ENCODE measurements at regions not wholly inside any gene's neighbourhood (a gene's known extent, or its start where the extent isn't known, plus 50 kb on each side); places are given as distances from the start of the nearest gene placed in this dataset.

- Histone ChIP-seq H3K4me2 (ENCODE audit: low read length) (no peak overlapping the region), H4K20me1 (ENCODE audit: insufficient read depth) (no peaks in the 10 kb centered on the region), H3K36me3 (ENCODE audit: control insufficient read depth in 1 of 2, insufficient read depth in 2 of 2, low read length in 2 of 2) (no peaks in the 10 kb centered on the region), H3K9me3 (ENCODE audit: control insufficient read depth in 1 of 2, insufficient read depth in 1 of 2, low read depth in 1 of 2, low read length in 2 of 2) (no peaks in the 10 kb centered on the region), H3K4me1 (ENCODE audit: control insufficient read depth in 1 of 2, insufficient read depth in 2 of 2, low read length in 2 of 2) (no peaks in the 10 kb centered on the region), H3K9me2 (ENCODE audit: insufficient read depth) (no peaks in the 10 kb centered on the region), H3K27me3 (ENCODE audit: insufficient read depth, low read length) (peaks cover 50% of the 10 kb centered on the region), H3K9ac (ENCODE audit: low read length) (no peak overlapping the region), H3K4me3 (replicated peaks in 1 of 2; ENCODE audit: low read depth in 1 of 2, low read length in 2 of 2) (no peak overlapping the region), H3K27ac (ENCODE audit: low read depth, low read length) (no peak overlapping the region), H3K79me2 (ENCODE audit: insufficient read depth, low read length) (no peaks in the 10 kb centered on the region), H2AFZ (ENCODE audit: low read depth, low read length, poor library complexity, severe bottlenecking) (no peak overlapping the region)
- ATAC-seq = no peak
- ChIA-PET POLR2A (interaction anchor here (0.6 kb wide), 1 partner anchor 675 kb away, joined by 3 read pairs; no protein-coding TSS in a partner anchor), RAD21 (ENCODE audit: low non-redundant PET in 1 of 2, low total read pairs in 2 of 2, uncharacterized antibody in 2 of 2, unreplicated experiment in 2 of 2) (no interaction called here), CTCF (no interaction called here)
- intact Hi-C loops (cut with micrococcal nuclease) = no loop called here
- BruUV-seq (replicated peaks) = no TSS peak
- no peak for DNase-seq (ENCODE audit: low read depth, low spot score)
- TF ChIP-seq SRF (IDR thresholded peaks at IDR 0.05; ENCODE audit: low read depth) (no peak), EGR1 (IDR thresholded peaks at IDR 0.05; ENCODE audit: low read depth) (no peak), JUND (IDR thresholded peaks at IDR 0.05) (no peak), YY1 (IDR thresholded peaks at IDR 0.05; ENCODE audit: extremely low read depth, insufficient replicate concordance, low read depth, low read length) (no peak), RAD21 (IDR thresholded peaks at IDR 0.05; ENCODE audit: low read depth) (no peak), CEBPB (IDR thresholded peaks at IDR 0.05; ENCODE audit: low read depth) (no peak), EZH2phosphoT487 (IDR thresholded peaks at IDR 0.05; ENCODE audit: borderline replicate concordance) (no peak), ZFX (IDR thresholded peaks at IDR 0.05) (no peak), CBX3 (IDR thresholded peaks at IDR 0.05; ENCODE audit: low read depth) (no peak), ZNF274 (IDR thresholded peaks at IDR 0.05; ENCODE audit: low read depth, low read length) (no peak), ZBTB33 (IDR thresholded peaks at IDR 0.05; ENCODE audit: extremely low read depth, insufficient replicate concordance, low read length) (no peak), FOSL1 (IDR thresholded peaks at IDR 0.05; ENCODE audit: low read depth) (no peak), ATF3 (IDR thresholded peaks at IDR 0.05) (no peak)
Observed at GRCh38 chr21:32868631-32869454, 97.3 kb upstream of the PAXBP1 start.

Data from HCT116 (cell line).